ENCODE measurements at regions not wholly inside any gene's neighbourhood (a gene's known extent, or its start where the extent isn't known, plus 50 kb on each side); places are given as distances from the start of the nearest gene placed in this dataset.
"Not testable (repeated sequence)": the region's sequence is repeated elsewhere in the genome, so short reads cannot be mapped to it uniquely, and the experiment has no call there.

GRCh38 chr5:71792041-71792440 is 73.0 kb downstream of the CARTPT start:
- TF ChIP-seq, protein P1, sequence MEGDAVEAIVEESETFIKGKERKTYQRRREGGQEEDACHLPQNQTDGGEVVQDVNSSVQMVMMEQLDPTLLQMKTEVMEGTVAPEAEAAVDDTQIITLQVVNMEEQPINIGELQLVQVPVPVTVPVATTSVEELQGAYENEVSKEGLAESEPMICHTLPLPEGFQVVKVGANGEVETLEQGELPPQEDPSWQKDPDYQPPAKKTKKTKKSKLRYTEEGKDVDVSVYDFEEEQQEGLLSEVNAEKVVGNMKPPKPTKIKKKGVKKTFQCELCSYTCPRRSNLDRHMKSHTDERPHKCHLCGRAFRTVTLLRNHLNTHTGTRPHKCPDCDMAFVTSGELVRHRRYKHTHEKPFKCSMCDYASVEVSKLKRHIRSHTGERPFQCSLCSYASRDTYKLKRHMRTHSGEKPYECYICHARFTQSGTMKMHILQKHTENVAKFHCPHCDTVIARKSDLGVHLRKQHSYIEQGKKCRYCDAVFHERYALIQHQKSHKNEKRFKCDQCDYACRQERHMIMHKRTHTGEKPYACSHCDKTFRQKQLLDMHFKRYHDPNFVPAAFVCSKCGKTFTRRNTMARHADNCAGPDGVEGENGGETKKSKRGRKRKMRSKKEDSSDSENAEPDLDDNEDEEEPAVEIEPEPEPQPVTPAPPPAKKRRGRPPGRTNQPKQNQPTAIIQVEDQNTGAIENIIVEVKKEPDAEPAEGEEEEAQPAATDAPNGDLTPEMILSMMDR (conservative IDR thresholded peaks at IDR 0.05; ENCODE audit: low read depth, low read length), result not testable (repeated sequence)
- not testable (repeated sequence) for TF ChIP-seq POLR2A, CHD1, CEBPB (IDR thresholded peaks at IDR 0.05; ENCODE audit: low read depth, low read length)

Data from IMR-90 (cell line).